ENCODE measurements at regions not wholly inside any gene's neighbourhood (a gene's known extent, or its start where the extent isn't known, plus 50 kb on each side); places are given as distances from the start of the nearest gene placed in this dataset.

- TF ChIP-seq CTCF (IDR thresholded peaks at IDR 0.05) = no peak
- no peak for TF ChIP-seq POLR2A (IDR thresholded peaks at IDR 0.05)
Observed at GRCh38 chr10:129210876-129211275, 256.2 kb upstream of the MGMT start.
